Uterus (tissue), 3 donors: ENCODE measurements at regions not wholly inside any gene's neighbourhood (a gene's known extent, or its start where the extent isn't known, plus 50 kb on each side); places are given as distances from the start of the nearest gene placed in this dataset.

Experiments used
- DNase-seq, 2 donors: peaks; one replicate each; pipeline ENCODE4 v3.0.0-alpha.2; 2019 to 2020
- H3K27ac ChIP-seq, 2 donors: fragments of 200-600 bp; sonication (generic); 1 replicate in 1 of 2; 2 replicates in 1 of 2; pipeline ENCODE4 v1.5.1; 2016 to 2018
- H3K27me3 ChIP-seq, 2 donors: fragments of 200-600 bp; sonication (generic); one replicate each; pipeline ENCODE4 v1.5.1; 2018 to 2019; ENCODE audit warnings: control low read depth in 1 of 2
- H3K36me3 ChIP-seq, 2 donors: fragments of 200-600 bp; sonication (generic); one replicate each; pipeline ENCODE4 v1.5.1; 2019; ENCODE audit warnings: control low read depth in 1 of 2
- H3K4me1 ChIP-seq, 2 donors: fragments of 200-600 bp; sonication (generic); one replicate each; pipeline ENCODE4 v1.5.1; 2018 to 2019; ENCODE audit warnings: control low read depth in 1 of 2
- H3K4me3 ChIP-seq, 2 donors: fragments of 200-600 bp; sonication (generic); 1 replicate in 1 of 2; 2 replicates in 1 of 2; pipeline ENCODE4 v1.5.1; 2018 to 2019; ENCODE audit warnings: mild to moderate bottlenecking in 1 of 2
- H3K9me3 ChIP-seq, 2 donors: fragments of 200-600 bp; sonication (generic); one replicate each; pipeline ENCODE4 v1.5.1; 2019; ENCODE audit warnings: control low read depth in 1 of 2
- POLR2A ChIP-seq, 2 donors: fragments of 450-650 bp; IDR thresholded peaks; one replicate each; pipeline ENCODE4 v1.6.1; 2016; ENCODE audit warnings: antibody characterized with exemption in 2 of 2, mild to moderate bottlenecking in 1 of 2, moderate library complexity in 1 of 2
- intact Hi-C: fragments of 100-400 bp; cut with DNase I; formaldehyde crosslinking; loops from one replicate; pipeline ENCODE4 v1.15.1; 2023; ENCODE audit warnings: low total_unique reads
- TF ChIP-seq, protein P1 (sequence below), 4 experiments: fragments of 200-600 bp in 2 of 4; fragments of 450-650 bp in 2 of 4; sonication (generic) in 2 of 4; IDR thresholded peaks; one replicate each; pipeline ENCODE4 v1.5.1; 2016 to 2019; ENCODE audit warnings: antibody characterized with exemption in 4 of 4, mild to moderate bottlenecking in 2 of 4, moderate library complexity in 1 of 4
- donor health status: DM: yes; HTN: yes; CAD: no.

- Histone ChIP-seq H3K4me1 (no peaks in the 10 kb centered on the region), H3K4me3 (no peak overlapping the region), H3K27me3 (no peaks in the 10 kb centered on the region), H3K27ac (no peak overlapping the region), H3K9me3 (no peaks in the 10 kb centered on the region), H3K36me3 (no peaks in the 10 kb centered on the region)
- TF ChIP-seq, protein P1, sequence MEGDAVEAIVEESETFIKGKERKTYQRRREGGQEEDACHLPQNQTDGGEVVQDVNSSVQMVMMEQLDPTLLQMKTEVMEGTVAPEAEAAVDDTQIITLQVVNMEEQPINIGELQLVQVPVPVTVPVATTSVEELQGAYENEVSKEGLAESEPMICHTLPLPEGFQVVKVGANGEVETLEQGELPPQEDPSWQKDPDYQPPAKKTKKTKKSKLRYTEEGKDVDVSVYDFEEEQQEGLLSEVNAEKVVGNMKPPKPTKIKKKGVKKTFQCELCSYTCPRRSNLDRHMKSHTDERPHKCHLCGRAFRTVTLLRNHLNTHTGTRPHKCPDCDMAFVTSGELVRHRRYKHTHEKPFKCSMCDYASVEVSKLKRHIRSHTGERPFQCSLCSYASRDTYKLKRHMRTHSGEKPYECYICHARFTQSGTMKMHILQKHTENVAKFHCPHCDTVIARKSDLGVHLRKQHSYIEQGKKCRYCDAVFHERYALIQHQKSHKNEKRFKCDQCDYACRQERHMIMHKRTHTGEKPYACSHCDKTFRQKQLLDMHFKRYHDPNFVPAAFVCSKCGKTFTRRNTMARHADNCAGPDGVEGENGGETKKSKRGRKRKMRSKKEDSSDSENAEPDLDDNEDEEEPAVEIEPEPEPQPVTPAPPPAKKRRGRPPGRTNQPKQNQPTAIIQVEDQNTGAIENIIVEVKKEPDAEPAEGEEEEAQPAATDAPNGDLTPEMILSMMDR (IDR thresholded peaks at IDR 0.05): no peak
- no peak for TF ChIP-seq POLR2A (IDR thresholded peaks at IDR 0.05)
- intact Hi-C loops: no loop called here
- no peak for DNase-seq
Measured at GRCh38 chr16:73523209-73523608, 475.3 kb upstream of the ZFHX3 start.

DNA sequence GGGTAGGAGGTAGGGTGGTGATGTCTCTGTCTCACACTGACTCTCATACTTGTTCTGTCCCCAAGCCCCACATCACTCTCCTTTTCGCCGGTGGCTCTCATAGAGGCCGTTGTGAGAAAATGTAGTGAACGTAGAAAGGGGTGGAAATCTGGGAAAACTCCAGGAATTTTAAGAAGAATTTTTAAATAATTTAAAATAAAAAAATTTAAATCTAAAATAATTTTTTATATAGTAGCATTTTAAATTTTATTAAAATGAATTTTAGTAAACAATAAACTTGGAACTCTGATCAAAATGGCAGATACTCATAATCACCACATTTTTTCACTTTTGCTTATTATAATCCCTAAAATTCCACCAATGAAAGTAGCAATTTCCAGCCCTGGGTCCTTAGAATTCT lies 473.6 kb upstream of the ZFHX3 start:
- Histone ChIP-seq H3K36me3 (no peaks in the 10 kb centered on the region), H3K4me3 (no peak overlapping the region), H3K27ac (no peak overlapping the region), H3K27me3 (no peaks in the 10 kb centered on the region), H3K9me3 (no peaks in the 10 kb centered on the region), H3K4me1 (no peaks in the 10 kb centered on the region)
- no peak for DNase-seq
- intact Hi-C loops: no loop called here
- no peak for TF ChIP-seq POLR2A (IDR thresholded peaks at IDR 0.05)
- TF ChIP-seq, protein P1 (IDR thresholded peaks at IDR 0.05): no peak

DNA sequence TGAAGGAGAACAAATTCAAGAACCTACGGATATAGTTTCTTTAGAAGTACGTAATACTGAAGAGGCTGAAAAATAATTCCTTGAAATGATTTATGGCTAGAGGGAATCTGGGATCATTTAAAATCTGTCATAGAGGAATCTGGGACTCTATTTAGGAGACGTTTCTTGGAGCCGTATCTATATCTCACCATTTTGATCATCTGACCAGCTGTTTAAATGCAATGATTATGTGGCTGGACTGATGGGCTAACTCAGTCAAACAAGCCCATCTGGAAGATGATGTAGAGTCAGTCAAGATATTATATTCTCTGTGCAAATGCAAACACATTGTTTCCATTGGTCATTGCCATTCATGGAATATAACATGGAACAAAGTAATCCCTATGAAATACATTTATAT lies 467.7 kb upstream of the ZFHX3 start:
- no peak for DNase-seq
- Histone ChIP-seq H3K4me1 (no peaks in the 10 kb centered on the region), H3K4me3 (no peak overlapping the region), H3K36me3 (no peaks in the 10 kb centered on the region), H3K9me3 (no peaks in the 10 kb centered on the region), H3K27me3 (no peaks in the 10 kb centered on the region), H3K27ac (no peak overlapping the region)
- TF ChIP-seq, protein P1 (IDR thresholded peaks at IDR 0.05): no peak
- no peak for TF ChIP-seq POLR2A (IDR thresholded peaks at IDR 0.05)
- intact Hi-C loops: no loop called here

GRCh38 chr16:73510852-73511251 lies 462.9 kb upstream of the ZFHX3 start:
- Histone ChIP-seq H3K27ac (no peak overlapping the region), H3K4me3 (no peak overlapping the region), H3K9me3 (no peaks in the 10 kb centered on the region), H3K36me3 (no peaks in the 10 kb centered on the region), H3K27me3 (no peaks in the 10 kb centered on the region), H3K4me1 (no peaks in the 10 kb centered on the region)
- intact Hi-C loops: no loop called here
- TF ChIP-seq, protein P1 (IDR thresholded peaks at IDR 0.05): no peak
- no peak for TF ChIP-seq POLR2A (IDR thresholded peaks at IDR 0.05)
- no peak for DNase-seq

GRCh38 chr16:73506568-73507056 lies 458.7 kb upstream of the ZFHX3 start:
- H3K36me3 ChIP-seq: no peaks in the 10 kb centered on the region
- DNase-seq: no peak
- no peak overlapping the region for H3K27ac ChIP-seq
- TF ChIP-seq POLR2A (IDR thresholded peaks at IDR 0.05): no peak
- TF ChIP-seq, protein P1 (IDR thresholded peaks at IDR 0.05): no peak
- H3K4me3 ChIP-seq: no peak overlapping the region
- H3K4me1 ChIP-seq: no peaks in the 10 kb centered on the region
- no peaks in the 10 kb centered on the region for H3K9me3 ChIP-seq
- no peaks in the 10 kb centered on the region for H3K27me3 ChIP-seq
- intact Hi-C loops: no loop called here
